GM21786 (cell line): ENCODE measurements at regions not wholly inside any gene's neighbourhood (a gene's known extent, or its start where the extent isn't known, plus 50 kb on each side); places are given as distances from the start of the nearest gene placed in this dataset.
A peak's percentile ranks its signal among the peaks of the same experiment; 100 is the strongest.

Experiments
- ATAC-seq: cut with Tn5 transposase; IDR thresholded peaks from one replicate; pipeline ENCODE4 v1.9.1; 2021; ENCODE audit not compliant: unreplicated experiment

DNA sequence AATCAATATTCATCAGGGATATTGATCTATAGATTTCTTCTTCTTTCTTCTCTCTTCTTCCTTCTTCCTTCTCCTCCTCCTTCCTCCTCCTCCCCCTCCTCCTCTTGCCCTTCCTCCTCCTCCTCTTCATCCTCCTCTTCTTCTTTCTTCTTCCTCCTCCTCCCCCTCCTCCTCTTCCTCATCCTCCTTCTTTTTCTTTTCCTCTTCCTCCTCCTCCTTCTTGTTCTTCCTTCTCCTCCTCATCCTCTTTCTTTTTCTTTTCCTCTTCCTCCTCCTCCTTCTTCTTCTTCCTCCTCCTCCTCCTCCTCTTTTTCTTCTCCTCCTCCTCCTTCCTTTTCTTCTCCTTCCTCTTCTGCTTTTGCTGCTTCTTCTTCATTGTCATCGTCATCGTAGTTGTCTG, 52.4 kb upstream of the SERINC1 start:
- ATAC-seq = no peak

DNA sequence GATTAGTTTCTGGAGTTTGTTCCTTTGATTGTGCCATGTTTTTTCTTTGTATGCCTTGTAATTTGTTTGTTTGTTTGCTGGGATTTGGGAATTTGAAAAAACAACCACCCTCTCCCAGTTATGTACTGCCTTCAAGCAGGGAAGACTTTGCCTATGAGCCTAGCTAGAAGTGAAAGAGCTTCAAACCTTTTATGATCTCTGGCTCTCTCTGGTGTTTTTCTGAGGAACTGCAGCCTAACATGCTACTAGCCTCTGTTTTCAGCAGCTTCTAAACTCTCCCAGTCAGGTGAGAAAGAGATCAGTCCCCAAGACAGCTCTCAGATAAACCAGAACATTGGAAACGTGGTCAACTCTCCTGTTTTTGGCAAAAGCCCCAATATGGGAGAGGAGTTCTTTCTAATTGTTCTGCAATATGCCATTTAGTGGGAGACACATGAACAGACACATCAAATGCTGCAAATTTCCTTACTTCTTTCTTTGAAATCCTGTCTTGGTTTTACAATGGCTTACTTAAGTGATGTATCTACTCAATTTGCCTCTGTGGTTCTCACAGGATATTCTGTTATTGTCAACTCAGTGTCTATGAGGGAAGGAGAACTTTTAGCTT, 58.9 kb upstream of the SERINC1 start:
- ATAC-seq = peak; percentile 96

DNA sequence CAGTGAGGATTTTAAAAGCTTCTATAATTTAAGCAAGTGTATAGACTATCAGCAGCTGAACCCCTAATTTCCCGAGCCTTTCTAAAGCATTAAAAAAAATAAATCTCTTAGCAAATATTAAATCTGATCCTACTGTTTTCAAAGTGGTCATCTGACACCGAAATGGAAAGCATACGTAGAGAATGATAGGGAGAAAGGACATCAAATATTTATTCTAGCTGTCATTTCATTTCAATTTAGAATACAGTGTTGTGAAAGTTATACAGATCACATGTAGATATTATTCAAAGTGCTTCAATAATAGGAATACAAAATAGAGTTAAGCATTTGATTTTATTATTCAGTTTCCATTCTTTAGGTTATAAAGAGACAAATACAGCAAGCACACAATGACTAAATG, 61.9 kb upstream of the PKIB start:
- ATAC-seq = no peak

DNA sequence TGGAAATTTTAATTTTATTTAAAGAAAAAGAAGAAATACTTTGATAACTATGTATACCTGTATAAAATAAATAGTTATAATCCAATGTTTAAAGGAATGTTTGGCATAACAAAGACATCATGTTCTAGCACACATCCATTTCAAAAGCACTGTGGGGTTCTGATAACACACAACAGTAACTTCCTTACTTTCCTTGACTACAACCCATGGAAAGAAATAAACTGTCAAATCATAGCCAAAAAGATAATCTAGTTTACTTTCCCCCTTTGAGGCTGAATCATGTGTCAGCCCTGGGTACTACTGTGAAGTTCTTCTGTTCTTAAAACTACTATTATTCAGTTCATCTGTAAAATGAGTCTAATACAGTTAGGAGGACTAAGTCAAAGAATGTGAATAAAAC, 61.4 kb upstream of the PKIB start:
- ATAC-seq = no peak

DNA sequence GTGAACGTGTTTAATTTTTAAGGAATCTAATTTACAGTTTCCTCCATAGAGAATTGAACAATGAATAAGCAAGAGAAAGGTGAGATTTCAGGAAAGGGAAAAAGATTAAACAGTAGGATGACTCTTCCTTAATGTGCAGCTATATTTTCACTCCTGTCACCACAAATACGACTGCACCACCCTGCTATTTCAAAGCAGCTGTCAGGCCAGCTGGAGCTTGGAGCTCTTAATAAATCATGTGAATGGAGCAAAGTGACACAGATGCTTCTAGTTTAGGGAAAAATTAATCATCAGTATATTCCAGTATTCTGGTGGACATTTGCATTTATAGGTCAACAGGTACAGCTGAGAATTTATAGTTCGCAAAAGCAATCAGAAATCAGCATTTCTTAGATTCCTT, 56.5 kb upstream of the PKIB start:
- ATAC-seq = no peak

DNA sequence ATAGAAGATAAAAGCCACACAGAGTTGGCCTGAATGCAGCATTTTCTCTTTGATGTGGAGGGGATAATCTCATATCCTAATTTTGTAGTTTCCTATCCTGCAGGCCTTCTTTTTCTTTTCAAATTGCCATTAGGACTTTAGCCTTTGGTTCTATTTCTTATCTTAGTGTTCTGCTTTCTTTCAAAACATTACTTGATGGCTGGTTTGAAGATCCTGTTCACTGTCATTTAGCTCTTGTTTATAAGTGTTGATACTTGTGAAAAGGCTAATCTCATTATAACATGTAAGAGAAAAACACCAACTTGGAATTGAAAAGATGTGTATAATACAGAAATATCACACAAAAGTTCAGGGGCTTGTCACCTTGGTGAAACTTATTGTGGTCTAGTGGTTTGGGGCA, 54.6 kb upstream of the PKIB start:
- ATAC-seq = no peak

DNA sequence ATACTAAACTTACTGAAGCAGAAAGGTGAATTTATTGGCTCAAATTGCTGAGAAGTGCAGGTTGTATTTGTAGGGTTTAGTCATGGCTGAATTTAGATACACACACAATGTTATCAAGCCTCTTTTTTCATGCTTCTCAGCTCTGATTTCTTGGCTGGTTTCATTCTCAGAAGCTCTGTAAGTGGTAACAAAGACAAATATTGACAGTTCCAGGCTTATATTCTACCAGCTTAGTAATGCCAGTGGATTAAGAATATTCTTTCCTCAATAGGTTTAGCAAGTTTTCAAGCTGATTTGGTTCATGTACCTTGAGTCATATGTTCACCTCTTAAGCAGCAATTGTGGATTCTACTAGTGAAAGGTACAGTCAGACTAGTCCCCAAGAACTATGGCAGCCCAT, 52.1 kb upstream of the PKIB start:
- ATAC-seq = no peak
